ENCODE measurements at regions not wholly inside any gene's neighbourhood (a gene's known extent, or its start where the extent isn't known, plus 50 kb on each side); places are given as distances from the start of the nearest gene placed in this dataset.

DNA sequence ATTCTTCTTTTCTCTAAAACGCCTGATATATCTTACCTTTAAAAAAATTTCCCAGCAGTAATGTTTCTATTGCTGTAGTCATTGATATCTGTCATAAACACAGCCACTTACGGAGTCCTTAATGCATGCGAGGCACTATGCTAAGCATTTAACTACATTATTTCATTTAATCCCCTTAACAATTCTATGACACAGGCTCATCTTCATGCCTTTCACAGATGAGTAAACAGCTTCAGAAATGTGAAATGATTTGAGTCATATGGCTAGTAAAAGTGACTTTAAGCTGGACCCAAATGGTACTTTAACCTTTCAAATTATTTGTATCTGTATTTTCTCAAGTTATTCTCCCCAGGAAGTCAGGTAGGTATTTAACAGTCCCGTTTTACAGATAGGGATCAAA lies 125.1 kb upstream of the FGGY start:
- 73 to 76% methylated on average over 4 of the region's 4 CpGs for WGBS, 2 donors
- no peak overlapping the region for H3K4me3 ChIP-seq
- H3K36me3 ChIP-seq = no peaks in the 10 kb centered on the region
- no peak overlapping the region for H3K27ac ChIP-seq
- intact Hi-C loops (cut with DNase I) = no loop called here
- H3K27me3 ChIP-seq = no peaks in the 10 kb centered on the region
- no peak for DNase-seq
- TF ChIP-seq, protein P1, sequence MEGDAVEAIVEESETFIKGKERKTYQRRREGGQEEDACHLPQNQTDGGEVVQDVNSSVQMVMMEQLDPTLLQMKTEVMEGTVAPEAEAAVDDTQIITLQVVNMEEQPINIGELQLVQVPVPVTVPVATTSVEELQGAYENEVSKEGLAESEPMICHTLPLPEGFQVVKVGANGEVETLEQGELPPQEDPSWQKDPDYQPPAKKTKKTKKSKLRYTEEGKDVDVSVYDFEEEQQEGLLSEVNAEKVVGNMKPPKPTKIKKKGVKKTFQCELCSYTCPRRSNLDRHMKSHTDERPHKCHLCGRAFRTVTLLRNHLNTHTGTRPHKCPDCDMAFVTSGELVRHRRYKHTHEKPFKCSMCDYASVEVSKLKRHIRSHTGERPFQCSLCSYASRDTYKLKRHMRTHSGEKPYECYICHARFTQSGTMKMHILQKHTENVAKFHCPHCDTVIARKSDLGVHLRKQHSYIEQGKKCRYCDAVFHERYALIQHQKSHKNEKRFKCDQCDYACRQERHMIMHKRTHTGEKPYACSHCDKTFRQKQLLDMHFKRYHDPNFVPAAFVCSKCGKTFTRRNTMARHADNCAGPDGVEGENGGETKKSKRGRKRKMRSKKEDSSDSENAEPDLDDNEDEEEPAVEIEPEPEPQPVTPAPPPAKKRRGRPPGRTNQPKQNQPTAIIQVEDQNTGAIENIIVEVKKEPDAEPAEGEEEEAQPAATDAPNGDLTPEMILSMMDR (IDR thresholded peaks at IDR 0.05) = no peak
- no peak for TF ChIP-seq POLR2A (IDR thresholded peaks at IDR 0.05)
- no peaks in the 10 kb centered on the region for H3K4me1 ChIP-seq
- no peaks in the 10 kb centered on the region for H3K9me3 ChIP-seq

DNA sequence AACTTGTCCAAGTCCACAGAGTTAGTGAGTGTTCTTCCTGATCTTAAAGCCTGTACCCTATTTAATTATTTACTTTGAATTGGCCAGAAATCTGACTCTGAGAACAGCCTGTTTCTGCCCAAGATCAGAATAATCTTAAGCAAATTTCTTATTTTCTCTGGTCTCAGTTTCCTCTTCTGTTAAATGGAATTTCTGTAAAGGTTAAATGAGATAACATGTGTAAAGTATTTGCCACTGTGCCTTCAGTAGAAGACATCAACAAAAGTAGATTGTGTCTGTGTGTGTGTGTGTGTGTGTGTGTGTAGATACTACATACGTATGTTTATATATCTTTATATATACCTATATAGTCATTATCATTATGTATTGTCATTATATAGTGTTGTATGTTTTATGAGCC lies 124.2 kb upstream of the FGGY start:
- WGBS, 2 donors = 88 to 93% methylated on average over 1 of the region's 1 CpG
- Histone ChIP-seq H3K27me3 (no peaks in the 10 kb centered on the region), H3K4me3 (no peak overlapping the region), H3K4me1 (no peaks in the 10 kb centered on the region), H3K36me3 (no peaks in the 10 kb centered on the region), H3K9me3 (no peaks in the 10 kb centered on the region), H3K27ac (no peak overlapping the region)
- intact Hi-C loops (cut with DNase I) = no loop called here
- no peak for DNase-seq
- no peak for TF ChIP-seq POLR2A (IDR thresholded peaks at IDR 0.05)
- TF ChIP-seq, protein P1 (IDR thresholded peaks at IDR 0.05) = no peak

DNA sequence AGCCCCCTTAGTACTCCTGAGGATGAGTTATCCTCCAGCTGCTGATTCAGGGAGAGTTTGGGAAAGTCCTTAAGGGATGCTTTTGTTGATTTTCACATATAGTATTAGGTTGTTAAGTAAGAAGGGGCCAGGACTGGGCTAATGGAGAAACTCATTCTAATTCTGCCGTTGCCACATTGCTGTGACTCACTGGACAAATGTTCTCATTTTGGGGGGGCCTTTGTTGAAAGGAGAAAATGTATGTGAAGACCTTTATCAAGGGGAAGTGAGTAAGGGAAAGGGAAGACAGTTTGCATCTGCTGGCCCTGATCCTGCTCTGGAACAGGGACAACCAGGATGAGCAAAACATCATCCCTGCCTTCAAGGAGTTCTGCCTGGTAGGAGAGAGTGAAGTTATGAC lies 123.2 kb upstream of the FGGY start:
- 14 to 27% methylated on average over 1 of the region's 1 CpG for WGBS, 2 donors

DNA sequence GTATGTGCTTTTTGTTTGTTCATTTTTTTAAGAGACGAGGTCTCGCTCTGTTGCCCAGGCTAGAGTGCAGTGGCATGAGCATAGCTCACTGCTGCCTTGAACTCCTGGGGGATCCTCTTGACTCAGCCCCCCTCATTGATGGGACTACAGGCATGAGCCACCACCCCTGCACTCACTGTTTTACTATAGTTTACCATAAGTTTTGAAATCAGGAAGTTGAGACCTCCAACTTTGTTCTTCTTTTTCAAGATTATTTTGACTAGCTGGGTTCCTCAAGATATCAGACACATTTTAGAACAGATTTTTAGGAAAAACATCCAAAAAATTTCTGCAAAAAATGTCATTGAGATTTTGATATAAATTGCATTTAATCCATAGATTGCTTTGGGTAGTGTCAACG lies 120.4 kb upstream of the FGGY start:
- TF ChIP-seq, protein P1 (IDR thresholded peaks at IDR 0.05) = no peak
- no peak for TF ChIP-seq POLR2A (IDR thresholded peaks at IDR 0.05)
- 90 to 95% methylated on average over 3 of the region's 3 CpGs for WGBS, 2 donors

More for the DNA sequence above, 123.2 kb upstream of the FGGY start:
- Histone ChIP-seq H3K9me3 (no peaks in the 10 kb centered on the region), H3K4me3 (no peak overlapping the region), H3K27ac (no peak overlapping the region), H3K36me3 (no peaks in the 10 kb centered on the region), H3K4me1 (no peaks in the 10 kb centered on the region), H3K27me3 (no peaks in the 10 kb centered on the region)
- TF ChIP-seq, protein P1 (IDR thresholded peaks at IDR 0.05) = no peak
- no peak for TF ChIP-seq POLR2A (IDR thresholded peaks at IDR 0.05)
- intact Hi-C loops (cut with DNase I) = no loop called here
- no peak for DNase-seq

DNA sequence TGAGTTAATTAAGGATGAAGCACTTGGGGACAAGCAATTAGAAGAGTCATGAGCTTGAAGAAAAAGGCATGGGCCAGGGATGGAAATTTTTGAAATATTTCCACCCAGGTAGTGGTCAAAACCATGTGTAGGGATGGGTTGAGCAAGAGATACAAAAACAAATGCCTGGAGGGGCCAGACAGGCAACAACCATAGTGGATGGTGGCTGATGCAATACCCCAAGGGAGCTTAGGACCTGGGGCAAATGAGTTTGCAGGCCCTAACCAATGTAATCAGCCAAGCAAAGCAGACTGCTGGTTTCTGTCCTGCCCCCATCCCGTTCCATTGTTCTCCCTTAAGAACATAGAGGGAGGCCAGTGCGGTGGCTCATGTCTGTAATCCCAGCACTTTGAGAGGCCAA lies 119.1 kb upstream of the FGGY start:
- intact Hi-C loops (cut with DNase I) = no loop called here
- Histone ChIP-seq H3K27ac (peak overlapping the region in 2 of 4 donors; percentile 54 to 65), H3K9me3 (no peaks in the 10 kb centered on the region), H3K4me3 (no peak overlapping the region), H3K4me1 (peaks cover 0 to 16% (median 2%) of the 10 kb centered on the region in 3 donors), H3K27me3 (no peaks in the 10 kb centered on the region), H3K36me3 (no peaks in the 10 kb centered on the region)
- TF ChIP-seq, protein P1 (IDR thresholded peaks at IDR 0.05) = no peak
- TF ChIP-seq POLR2A (IDR thresholded peaks at IDR 0.05) = no peak
- DNase-seq = no peak
- WGBS, 2 donors = 86 to 90% methylated on average over 1 to 2 of the region's 2 CpGs

More for the DNA sequence above, 120.4 kb upstream of the FGGY start:
- DNase-seq = no peak
- Histone ChIP-seq H3K27me3 (no peaks in the 10 kb centered on the region), H3K4me3 (no peak overlapping the region), H3K36me3 (no peaks in the 10 kb centered on the region), H3K27ac (no peak overlapping the region), H3K9me3 (no peaks in the 10 kb centered on the region), H3K4me1 (peaks cover 0 to 16% (median 2%) of the 10 kb centered on the region in 3 donors)
- intact Hi-C loops (cut with DNase I) = no loop called here
